KMS-11 (cell line): ENCODE measurements at regions not wholly inside any gene's neighbourhood (a gene's known extent, or its start where the extent isn't known, plus 50 kb on each side); places are given as distances from the start of the nearest gene placed in this dataset.

ENCODE experiments used
- H2AFZ ChIP-seq: fragments of 200-600 bp; sonication (generic); 2 replicates; pipeline ENCODE4 v1.6.1; 2016; ENCODE audit warnings: antibody characterized with exemption, mixed run types, low read depth
- H3K27ac ChIP-seq: fragments of 200-600 bp; sonication (generic); 2 replicates; pipeline ENCODE4 v1.6.1; 2016; ENCODE audit warnings: mild to moderate bottlenecking, mixed run types
- H3K27me3 ChIP-seq: fragments of 200-600 bp; sonication (generic); 2 replicates; pipeline ENCODE4 v1.6.1; 2017; ENCODE audit warnings: mild to moderate bottlenecking, low read depth, mixed run types, moderate library complexity; ENCODE audit not compliant: insufficient read depth
- H3K36me3 ChIP-seq: fragments of 200-600 bp; sonication (generic); 2 replicates; pipeline ENCODE4 v1.6.1; 2017; ENCODE audit warnings: mild to moderate bottlenecking, mixed run types; ENCODE audit not compliant: insufficient read depth
- H3K4me1 ChIP-seq: fragments of 200-600 bp; sonication (generic); 2 replicates; pipeline ENCODE4 v1.6.1; 2016; ENCODE audit warnings: mild to moderate bottlenecking, low read depth, mixed run types; ENCODE audit not compliant: poor library complexity, severe bottlenecking
- H3K4me2 ChIP-seq: fragments of 200-600 bp; sonication (generic); 2 replicates; pipeline ENCODE4 v1.7.0; 2016; ENCODE audit warnings: mild to moderate bottlenecking, mixed run types
- H3K4me3 ChIP-seq: fragments of 200-600 bp; sonication (generic); IDR thresholded peaks from 2 replicates; pipeline ENCODE4 v1.6.1; 2017; ENCODE audit warnings: low read depth, low read length, mixed read lengths; ENCODE audit not compliant: insufficient read depth
- H3K79me2 ChIP-seq: fragments of 200-600 bp; sonication (generic); 2 replicates; pipeline ENCODE4 v1.6.1; 2016; ENCODE audit warnings: low read depth, mixed run types; ENCODE audit not compliant: insufficient read depth
- H3K9ac ChIP-seq: fragments of 200-600 bp; sonication (generic); 2 replicates; pipeline ENCODE4 v1.6.1; 2016; ENCODE audit warnings: mild to moderate bottlenecking, mixed run types
- H4K20me1 ChIP-seq: fragments of 200-600 bp; sonication (generic); 2 replicates; pipeline ENCODE4 v1.6.1; 2016; ENCODE audit warnings: mild to moderate bottlenecking, mixed run types; ENCODE audit not compliant: insufficient read depth
- TF ChIP-seq, protein P1 (sequence below): fragments of 200-600 bp; sonication (generic); conservative IDR thresholded peaks from 2 replicates; pipeline ENCODE4 v1.6.1; 2017; ENCODE audit warnings: low read depth, mild to moderate bottlenecking, antibody characterized with exemption, low read length, moderate library complexity, mixed read lengths

DNA sequence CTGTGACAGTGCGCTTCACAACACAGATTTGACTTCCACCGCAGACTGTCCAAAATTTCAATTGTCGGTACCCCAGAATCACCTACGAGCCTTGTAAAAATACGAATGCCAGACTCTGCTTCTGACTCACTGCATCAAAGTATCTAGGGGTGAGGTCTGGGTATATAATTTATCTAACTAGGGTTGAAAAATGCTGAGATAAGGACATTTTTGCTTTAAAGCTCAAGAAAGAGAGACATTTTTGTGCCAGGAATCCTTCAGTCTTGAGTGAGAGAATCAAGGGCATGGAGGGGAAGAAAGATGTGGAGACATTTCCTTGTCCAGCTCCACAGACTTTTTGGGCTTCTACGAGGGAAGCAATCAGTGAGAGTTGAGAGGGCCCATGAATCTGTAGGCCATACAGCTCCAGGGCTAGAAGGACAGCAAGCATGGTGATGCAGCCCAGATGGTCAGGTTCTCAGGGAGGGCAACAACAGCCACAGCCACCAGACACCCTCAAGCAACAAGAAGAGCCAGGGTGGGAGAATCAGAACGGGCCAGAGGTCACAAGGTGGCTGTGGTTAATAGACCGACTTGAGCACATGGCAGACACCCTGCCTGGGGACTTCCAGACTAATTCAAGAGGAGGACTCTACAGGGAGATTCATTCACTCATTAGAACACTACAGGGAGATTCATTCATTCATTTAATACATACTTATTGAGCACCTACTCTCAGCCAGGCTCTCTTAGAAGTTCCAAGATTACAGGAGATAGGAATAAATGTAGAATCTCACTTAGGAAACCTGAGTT lies 211.1 kb upstream of the PRDM1 start:
- H3K27ac ChIP-seq = no peak overlapping the region
- peaks cover 10% of the 10 kb centered on the region for H3K4me1 ChIP-seq
- no peak overlapping the region for H3K4me3 ChIP-seq
- no peaks in the 10 kb centered on the region for H3K27me3 ChIP-seq
- H4K20me1 ChIP-seq = no peaks in the 10 kb centered on the region
- no peaks in the 10 kb centered on the region for H3K36me3 ChIP-seq
- H2AFZ ChIP-seq = no peak overlapping the region
- TF ChIP-seq, protein P1, sequence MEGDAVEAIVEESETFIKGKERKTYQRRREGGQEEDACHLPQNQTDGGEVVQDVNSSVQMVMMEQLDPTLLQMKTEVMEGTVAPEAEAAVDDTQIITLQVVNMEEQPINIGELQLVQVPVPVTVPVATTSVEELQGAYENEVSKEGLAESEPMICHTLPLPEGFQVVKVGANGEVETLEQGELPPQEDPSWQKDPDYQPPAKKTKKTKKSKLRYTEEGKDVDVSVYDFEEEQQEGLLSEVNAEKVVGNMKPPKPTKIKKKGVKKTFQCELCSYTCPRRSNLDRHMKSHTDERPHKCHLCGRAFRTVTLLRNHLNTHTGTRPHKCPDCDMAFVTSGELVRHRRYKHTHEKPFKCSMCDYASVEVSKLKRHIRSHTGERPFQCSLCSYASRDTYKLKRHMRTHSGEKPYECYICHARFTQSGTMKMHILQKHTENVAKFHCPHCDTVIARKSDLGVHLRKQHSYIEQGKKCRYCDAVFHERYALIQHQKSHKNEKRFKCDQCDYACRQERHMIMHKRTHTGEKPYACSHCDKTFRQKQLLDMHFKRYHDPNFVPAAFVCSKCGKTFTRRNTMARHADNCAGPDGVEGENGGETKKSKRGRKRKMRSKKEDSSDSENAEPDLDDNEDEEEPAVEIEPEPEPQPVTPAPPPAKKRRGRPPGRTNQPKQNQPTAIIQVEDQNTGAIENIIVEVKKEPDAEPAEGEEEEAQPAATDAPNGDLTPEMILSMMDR = no peak
- H3K9ac ChIP-seq = no peak overlapping the region
- H3K79me2 ChIP-seq = no peaks in the 10 kb centered on the region
- H3K4me2 ChIP-seq = no peak overlapping the region

DNA sequence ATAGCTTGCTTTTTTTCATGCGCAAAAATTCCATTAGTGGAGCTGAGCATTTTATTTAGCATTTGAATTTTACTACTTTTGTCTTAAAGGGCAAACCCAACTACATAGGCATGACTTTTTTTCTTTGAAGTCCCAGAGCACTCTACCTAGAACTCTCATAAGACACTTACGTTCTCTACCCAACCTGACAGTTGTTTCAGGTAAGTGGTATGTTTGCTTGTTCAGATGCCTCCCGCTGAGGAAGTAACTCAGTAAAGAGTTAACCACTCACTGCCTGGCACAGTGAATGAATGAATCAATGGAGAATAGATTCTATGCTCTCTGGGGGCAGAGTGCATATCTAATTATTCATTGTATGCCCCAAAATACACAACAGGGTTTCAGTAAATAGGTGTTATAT lies 212.3 kb upstream of the PRDM1 start:
- no peaks in the 10 kb centered on the region for H3K4me1 ChIP-seq

DNA sequence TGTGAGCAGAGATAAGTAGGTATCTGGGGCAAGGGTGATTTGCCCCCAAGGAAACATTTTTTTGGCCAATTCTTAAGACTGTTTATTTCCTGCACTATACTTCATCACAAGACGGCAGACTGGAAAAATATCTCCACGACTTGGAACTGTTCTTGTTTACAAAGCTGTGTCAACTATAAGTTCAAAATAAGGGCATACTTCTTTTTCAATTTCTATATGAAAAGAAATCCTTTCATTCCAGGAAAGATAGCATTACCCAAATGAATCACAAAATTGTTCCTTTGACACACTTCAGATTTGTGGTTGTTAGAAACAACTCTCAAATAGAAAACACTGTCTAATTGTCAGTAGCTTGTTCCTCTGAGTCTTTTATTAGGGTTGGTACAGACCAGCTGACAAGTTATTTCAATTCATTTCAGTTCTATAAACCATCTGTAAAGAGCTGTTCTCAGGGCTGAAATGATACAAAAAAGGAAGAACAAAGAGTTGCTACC lies 212.9 kb upstream of the PRDM1 start:
- Histone ChIP-seq H3K27me3 (no peaks in the 10 kb centered on the region), H3K9ac (no peak overlapping the region), H3K36me3 (no peaks in the 10 kb centered on the region), H3K4me2 (no peak overlapping the region), H4K20me1 (no peaks in the 10 kb centered on the region), H3K79me2 (no peaks in the 10 kb centered on the region), H3K27ac (no peak overlapping the region), H2AFZ (no peak overlapping the region), H3K4me3 (no peak overlapping the region), H3K4me1 (no peaks in the 10 kb centered on the region)
- TF ChIP-seq, protein P1 = no peak

More for the DNA sequence above, 212.3 kb upstream of the PRDM1 start:
- H3K36me3 ChIP-seq = no peaks in the 10 kb centered on the region
- TF ChIP-seq, protein P1 = no peak
- H3K79me2 ChIP-seq = no peaks in the 10 kb centered on the region
- no peaks in the 10 kb centered on the region for H4K20me1 ChIP-seq
- H3K4me2 ChIP-seq = no peak overlapping the region
- H3K9ac ChIP-seq = no peak overlapping the region
- no peak overlapping the region for H3K4me3 ChIP-seq
- H3K27me3 ChIP-seq = no peaks in the 10 kb centered on the region
- no peak overlapping the region for H2AFZ ChIP-seq
- H3K27ac ChIP-seq = no peak overlapping the region

DNA sequence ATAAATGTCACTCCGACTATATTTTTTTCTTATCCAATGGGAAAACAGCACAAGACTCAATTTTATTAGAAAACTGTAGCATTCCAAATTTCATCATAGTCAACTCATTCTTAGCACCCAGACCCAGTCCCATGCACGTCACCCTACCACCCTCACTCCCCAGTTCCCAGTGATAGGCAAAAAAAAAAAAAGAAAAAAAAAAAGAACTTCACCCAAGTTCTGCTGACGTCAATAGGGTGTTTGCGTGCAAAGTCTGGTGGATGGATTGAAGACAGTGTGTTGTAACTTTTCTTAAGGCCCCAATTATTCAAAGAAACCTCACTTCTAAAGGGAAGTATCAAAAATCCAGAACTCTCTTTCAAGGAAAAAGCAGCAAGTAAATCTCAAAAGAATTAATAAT lies 213.9 kb upstream of the PRDM1 start:
- Histone ChIP-seq H3K27me3 (no peaks in the 10 kb centered on the region), H3K9ac (no peak overlapping the region), H3K36me3 (no peaks in the 10 kb centered on the region)

More for the DNA sequence above, 213.9 kb upstream of the PRDM1 start:
- H3K4me1 ChIP-seq = no peaks in the 10 kb centered on the region
- no peak overlapping the region for H2AFZ ChIP-seq
- TF ChIP-seq, protein P1 = no peak
- H3K79me2 ChIP-seq = no peaks in the 10 kb centered on the region
- no peak overlapping the region for H3K4me3 ChIP-seq
- no peaks in the 10 kb centered on the region for H4K20me1 ChIP-seq
- no peak overlapping the region for H3K27ac ChIP-seq
- no peak overlapping the region for H3K4me2 ChIP-seq
